ENCODE measurements at regions not wholly inside any gene's neighbourhood (a gene's known extent, or its start where the extent isn't known, plus 50 kb on each side); places are given as distances from the start of the nearest gene placed in this dataset.

GRCh38 chr2:53243430-53243829, 524.2 kb upstream of the CHAC2 start:
- no peaks in the 10 kb centered on the region for H3K79me2 ChIP-seq (ENCODE audit: control insufficient read depth, insufficient read depth, low read length)
- no peak overlapping the region for H3K4me3 ChIP-seq
- in situ Hi-C loops (cut with MboI): no loop called here
- CTCF ChIA-PET: no interaction called here
- H3K4me2 ChIP-seq (ENCODE audit: control insufficient read depth, insufficient read depth): no peak overlapping the region
- H3K9ac ChIP-seq (ENCODE audit: control insufficient read depth, insufficient read depth, low read length): no peak overlapping the region
- no peaks in the 10 kb centered on the region for H3K9me3 ChIP-seq (replicated peaks; ENCODE audit: control insufficient read depth, insufficient read depth, low read length)
- H2AFZ ChIP-seq (ENCODE audit: control insufficient read depth, low read depth, low read length): no peak overlapping the region
- BruUV-seq (replicated peaks): no TSS peak
- POLR2A ChIA-PET: no interaction called here
- intact Hi-C loops (cut with micrococcal nuclease; ENCODE audit: unreplicated experiment): no loop called here
- no peaks in the 10 kb centered on the region for H3K27me3 ChIP-seq (replicated peaks in 1 of 2; ENCODE audit: control insufficient read depth in 2 of 2, insufficient read depth in 2 of 2, low read length in 1 of 2)
- no peak for ATAC-seq
- no peak overlapping the region for H3K27ac ChIP-seq (ENCODE audit: control insufficient read depth, insufficient read depth)
- H3K4me1 ChIP-seq (ENCODE audit: control insufficient read depth, insufficient read depth, low read length): no peaks in the 10 kb centered on the region
- TF ChIP-seq IKZF2 (IDR thresholded peaks at IDR 0.05): no peak
- SMC1A ChIA-PET (ENCODE audit: uncharacterized antibody, unreplicated experiment): no interaction called here
- FAIRE-seq: no peak
- RAD21 ChIA-PET (ENCODE audit: unreplicated experiment): no interaction called here
- no peak for DNase-seq (ENCODE audit: low read depth, low spot score)
- H3K36me3 ChIP-seq (ENCODE audit: control insufficient read depth in 2 of 2, insufficient read depth in 2 of 2, low read length in 1 of 2): no peaks in the 10 kb centered on the region
- no peaks in the 10 kb centered on the region for H4K20me1 ChIP-seq (ENCODE audit: control insufficient read depth, insufficient read depth)

GRCh38 chr2:53242090-53242489, 525.5 kb upstream of the CHAC2 start:
- POLR2A ChIA-PET: no interaction called here
- H3K4me3 ChIP-seq: no peak overlapping the region
- H3K27ac ChIP-seq (ENCODE audit: control insufficient read depth, insufficient read depth): no peak overlapping the region
- DNase-seq (ENCODE audit: low read depth, low spot score) (no peak), FAIRE-seq (no peak), ATAC-seq (no peak)
- H4K20me1 ChIP-seq (ENCODE audit: control insufficient read depth, insufficient read depth): no peaks in the 10 kb centered on the region
- H3K9ac ChIP-seq (ENCODE audit: control insufficient read depth, insufficient read depth, low read length): no peak overlapping the region
- H2AFZ ChIP-seq (ENCODE audit: control insufficient read depth, low read depth, low read length): no peak overlapping the region
- no peaks in the 10 kb centered on the region for H3K79me2 ChIP-seq (ENCODE audit: control insufficient read depth, insufficient read depth, low read length)
- CTCF ChIA-PET: no interaction called here
- H3K9me3 ChIP-seq (replicated peaks; ENCODE audit: control insufficient read depth, insufficient read depth, low read length): no peaks in the 10 kb centered on the region
- in situ Hi-C loops (cut with MboI) (no loop called here), intact Hi-C loops (cut with micrococcal nuclease; ENCODE audit: unreplicated experiment) (no loop called here)
- TF ChIP-seq NR2F1 (conservative IDR thresholded peaks at IDR 0.05) (no peak), MTA2 (IDR thresholded peaks at IDR 0.05; ENCODE audit: low read depth) (no peak), ZBTB11 (CRISPR knock-in tag; IDR thresholded peaks at IDR 0.05) (no peak), ZNF384 (IDR thresholded peaks at IDR 0.05; ENCODE audit: borderline replicate concordance, low read depth, low read length) (no peak), EZH2 (IDR thresholded peaks at IDR 0.05; ENCODE audit: borderline replicate concordance, control insufficient read depth, low read depth, low read length) (no peak), NKRF (conservative IDR thresholded peaks at IDR 0.05) (no peak), RELB (IDR thresholded peaks at IDR 0.05; ENCODE audit: low read depth) (no peak), EP300 (IDR thresholded peaks at IDR 0.05; ENCODE audit: borderline replicate concordance in 1 of 2, control insufficient read depth in 1 of 2, low read depth in 2 of 2, low read length in 2 of 2) (no peak), NFYB (IDR thresholded peaks at IDR 0.05; ENCODE audit: insufficient read depth, low read depth, low read length) (no peak), ESRRA (IDR thresholded peaks at IDR 0.05; ENCODE audit: low read length) (no peak), NFIC (IDR thresholded peaks at IDR 0.05; ENCODE audit: low read depth, low read length) (no peak)
- H3K4me1 ChIP-seq (ENCODE audit: control insufficient read depth, insufficient read depth, low read length): no peaks in the 10 kb centered on the region
- no peaks in the 10 kb centered on the region for H3K36me3 ChIP-seq (ENCODE audit: control insufficient read depth in 2 of 2, insufficient read depth in 2 of 2, low read length in 1 of 2)
- RAD21 ChIA-PET (ENCODE audit: unreplicated experiment): no interaction called here
- no TSS peak for BruUV-seq (replicated peaks)
- SMC1A ChIA-PET (ENCODE audit: uncharacterized antibody, unreplicated experiment): no interaction called here
- no peak overlapping the region for H3K4me2 ChIP-seq (ENCODE audit: control insufficient read depth, insufficient read depth)
- WGBS (ENCODE audit: insufficient coverage, insufficient replicate concordance, low lambda C conversion rate, missing lambda C conversion rate): 13% methylated on average over 3 of the region's 3 CpGs
- no peaks in the 10 kb centered on the region for H3K27me3 ChIP-seq (replicated peaks in 1 of 2; ENCODE audit: control insufficient read depth in 2 of 2, insufficient read depth in 2 of 2, low read length in 1 of 2)
